Neural progenitor cell (in vitro differentiated cells): ENCODE measurements at regions not wholly inside any gene's neighbourhood (a gene's known extent, or its start where the extent isn't known, plus 50 kb on each side); places are given as distances from the start of the nearest gene placed in this dataset.

Experiments
- EZH2 ChIP-seq: fragments of 200-600 bp; sonication (generic); IDR thresholded peaks from 2 replicates; pipeline ENCODE4 v1.6.1; 2017; ENCODE audit warnings: antibody characterized with exemption, mild to moderate bottlenecking, moderate library complexity
- TF ChIP-seq, protein P1 (sequence below): fragments of 200-600 bp; sonication (generic); IDR thresholded peaks from 2 replicates; pipeline ENCODE4 v1.5.1; 2017; ENCODE audit warnings: antibody characterized with exemption, mild to moderate bottlenecking

GRCh38 chr14:101243587-101244338 is 317.5 kb upstream of the DIO3 start:
- TF ChIP-seq, protein P1, sequence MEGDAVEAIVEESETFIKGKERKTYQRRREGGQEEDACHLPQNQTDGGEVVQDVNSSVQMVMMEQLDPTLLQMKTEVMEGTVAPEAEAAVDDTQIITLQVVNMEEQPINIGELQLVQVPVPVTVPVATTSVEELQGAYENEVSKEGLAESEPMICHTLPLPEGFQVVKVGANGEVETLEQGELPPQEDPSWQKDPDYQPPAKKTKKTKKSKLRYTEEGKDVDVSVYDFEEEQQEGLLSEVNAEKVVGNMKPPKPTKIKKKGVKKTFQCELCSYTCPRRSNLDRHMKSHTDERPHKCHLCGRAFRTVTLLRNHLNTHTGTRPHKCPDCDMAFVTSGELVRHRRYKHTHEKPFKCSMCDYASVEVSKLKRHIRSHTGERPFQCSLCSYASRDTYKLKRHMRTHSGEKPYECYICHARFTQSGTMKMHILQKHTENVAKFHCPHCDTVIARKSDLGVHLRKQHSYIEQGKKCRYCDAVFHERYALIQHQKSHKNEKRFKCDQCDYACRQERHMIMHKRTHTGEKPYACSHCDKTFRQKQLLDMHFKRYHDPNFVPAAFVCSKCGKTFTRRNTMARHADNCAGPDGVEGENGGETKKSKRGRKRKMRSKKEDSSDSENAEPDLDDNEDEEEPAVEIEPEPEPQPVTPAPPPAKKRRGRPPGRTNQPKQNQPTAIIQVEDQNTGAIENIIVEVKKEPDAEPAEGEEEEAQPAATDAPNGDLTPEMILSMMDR, result no peak
- TF ChIP-seq EZH2, result no peak
